HG03103 (cell line): ENCODE measurements at regions not wholly inside any gene's neighbourhood (a gene's known extent, or its start where the extent isn't known, plus 50 kb on each side); places are given as distances from the start of the nearest gene placed in this dataset.
A peak's percentile ranks its signal among the peaks of the same experiment; 100 is the strongest.

ENCODE experiments used
- ATAC-seq: cut with Tn5 transposase; IDR thresholded peaks from one replicate; pipeline ENCODE4 v1.9.1; 2021; ENCODE audit warnings: low read depth; ENCODE audit not compliant: unreplicated experiment

- ATAC-seq: peak; percentile 72
Measured at GRCh38 chr12:63276537-63277365, 125.8 kb upstream of the AVPR1A start.

GRCh38 chr12:63266988-63267387 lies 116.0 kb upstream of the AVPR1A start:
- ATAC-seq: no peak

- ATAC-seq: no peak
Measured at GRCh38 chr12:63264629-63265028, 113.6 kb upstream of the AVPR1A start.

- no peak for ATAC-seq
Measured at GRCh38 chr12:63250486-63250885, 99.5 kb upstream of the AVPR1A start.

GRCh38 chr12:63238892-63239291 lies 87.9 kb upstream of the AVPR1A start:
- ATAC-seq: no peak

GRCh38 chr12:63232896-63233295 lies 81.9 kb upstream of the AVPR1A start:
- ATAC-seq: no peak

- no peak for ATAC-seq
Measured at GRCh38 chr12:63228853-63229252, 77.9 kb upstream of the AVPR1A start.

GRCh38 chr12:63226792-63227463 lies 75.9 kb upstream of the AVPR1A start:
- no peak for ATAC-seq

GRCh38 chr12:63224396-63224795 lies 73.4 kb upstream of the AVPR1A start:
- ATAC-seq: no peak

GRCh38 chr12:63223128-63223527 lies 72.1 kb upstream of the AVPR1A start:
- no peak for ATAC-seq

- no peak for ATAC-seq
Measured at GRCh38 chr12:63222582-63222981, 71.6 kb upstream of the AVPR1A start.

- no peak for ATAC-seq
Measured at GRCh38 chr12:63220921-63221320, 69.9 kb upstream of the AVPR1A start.

GRCh38 chr12:63212316-63212715 lies 61.3 kb upstream of the AVPR1A start:
- no peak for ATAC-seq

GRCh38 chr12:63208956-63209355 lies 58.0 kb upstream of the AVPR1A start:
- ATAC-seq: no peak

- no peak for ATAC-seq
Measured at GRCh38 chr12:63206909-63207308, 55.9 kb upstream of the AVPR1A start.

- ATAC-seq: no peak
Measured at GRCh38 chr12:63206494-63206893, 55.5 kb upstream of the AVPR1A start.
